K562 (cell line): ENCODE measurements at regions not wholly inside any gene's neighbourhood (a gene's known extent, or its start where the extent isn't known, plus 50 kb on each side); places are given as distances from the start of the nearest gene placed in this dataset.

Experiments
- ATAC-seq: fragments of 200-7000 bp; cut with Tn5 transposase; 3 replicates; pipeline ENCODE4 v1.9.1; 2020; ENCODE audit warnings: moderate library complexity
- BruUV-seq: library from RNA; stranded (reverse); fragments of 400-500 nt; replicated peaks from 2 replicates; lab custom pipeline; 2021; lab: Mats Ljungman, UMichigan
- CTCF ChIA-PET: fragments of 300-600 bp; formaldehyde crosslinking; extraction: SDS; loops from one replicate; lab custom pipeline; 2021; ENCODE audit warnings: low intra/inter-chr PET ratio; lab: Yijun Ruan, JAX
- POLR2A ChIA-PET: fragments of 300-600, 350-650 bp; sonication (Branson Sonifier 250); formaldehyde crosslinking; extraction: SDS; loops from one replicate; lab custom pipeline; 2021; ENCODE audit warnings: antibody characterized with exemption, inconsistent platforms; lab: Yijun Ruan, JAX
- DNase-seq, 4 experiments: peaks; one replicate each; pipeline versions ENCODE4 v3.0.0 to v3.0.0-alpha.2; 2011 to 2018; ENCODE audit warnings: low spot score in 3 of 4, mixed read lengths in 3 of 4; ENCODE audit errors: extremely low read depth in 1 of 4
- FAIRE-seq: peaks from 2 replicates; lab custom pipeline; 2011; peaks lifted over from hg19 to GRCh38; lab: Jason Lieb, UNC
- H2AFZ ChIP-seq: 2 replicates; pipeline ENCODE4 v1.6.0; 2011; ENCODE audit warnings: low read depth, low read length, control low read depth, inconsistent platforms
- H3K27ac ChIP-seq: fragments of 200-600 bp; 3 replicates; pipeline ENCODE4 v1.8.0; 2011; ENCODE audit warnings: low read depth, mild to moderate bottlenecking, control low read depth, inconsistent platforms, low read length, moderate library complexity, mixed read lengths; ENCODE audit errors: extremely low read depth
- H3K27me3 ChIP-seq, 2 experiments: fragments of 300-600 bp in 1 of 2; 2 replicates in 1 of 2; 3 replicates in 1 of 2; pipeline versions ENCODE4 v1.6.0 to v1.8.0; 2011; ENCODE audit warnings: inconsistent platforms in 2 of 2, low read length in 2 of 2, mild to moderate bottlenecking in 1 of 2, mixed read lengths in 1 of 2, moderate library complexity in 1 of 2; ENCODE audit not compliant: control insufficient read depth in 2 of 2, insufficient read depth in 2 of 2
- H3K36me3 ChIP-seq: fragments of 300-600 bp; 3 replicates; pipeline ENCODE4 v1.8.0; 2011; ENCODE audit warnings: mild to moderate bottlenecking, low read length, inconsistent platforms; ENCODE audit not compliant: control insufficient read depth, insufficient read depth
- H3K4me1 ChIP-seq, 2 experiments: fragments of 200-600 bp in 1 of 2; replicated peaks in 1 of 2; 2 replicates in 1 of 2; 3 replicates in 1 of 2; pipeline versions ENCODE4 v1.5.1 to v1.8.0; 2011; ENCODE audit warnings: inconsistent platforms in 2 of 2, low read length in 2 of 2, mild to moderate bottlenecking in 1 of 2, mixed read lengths in 1 of 2, moderate library complexity in 1 of 2; ENCODE audit not compliant: control insufficient read depth in 2 of 2, insufficient read depth in 2 of 2
- H3K4me2 ChIP-seq: 2 replicates; pipeline ENCODE4 v1.6.1; 2011; ENCODE audit warnings: low read length, control low read depth, inconsistent platforms, mixed read lengths; ENCODE audit not compliant: insufficient read depth
- H3K4me3 ChIP-seq: fragments of 200-600 bp; sonication (generic), shearing (Covaris generic); 2 replicates; pipeline ENCODE4 v1.5.1; 2016; ENCODE audit warnings: control low read depth, inconsistent platforms
- H3K79me2 ChIP-seq: fragments of 200-600 bp; 3 replicates; pipeline ENCODE4 v1.8.0; 2011; ENCODE audit warnings: low read length, inconsistent platforms; ENCODE audit not compliant: control insufficient read depth, insufficient read depth
- H3K9ac ChIP-seq, 2 experiments: 2 replicates each; pipeline versions ENCODE4 v1.6.0 to v1.6.1; 2011; ENCODE audit warnings: low read depth in 2 of 2, low read length in 2 of 2, control low read depth in 1 of 2, inconsistent platforms in 1 of 2, mild to moderate bottlenecking in 1 of 2, mixed read lengths in 1 of 2; ENCODE audit not compliant: insufficient read depth in 1 of 2
- H3K9me1 ChIP-seq: one replicate; pipeline ENCODE4 v1.6.0; 2011; ENCODE audit warnings: inconsistent platforms, mild to moderate bottlenecking, low read length, moderate library complexity; ENCODE audit not compliant: control insufficient read depth, insufficient read depth
- H3K9me3 ChIP-seq: replicated peaks from 2 replicates; pipeline ENCODE4 v1.5.1; 2011; ENCODE audit warnings: low read depth, low read length, inconsistent platforms; ENCODE audit not compliant: control insufficient read depth, insufficient read depth
- H4K20me1 ChIP-seq: replicated peaks from 2 replicates; pipeline ENCODE4 v1.6.1; 2011; ENCODE audit warnings: low read length, inconsistent platforms, mixed read lengths; ENCODE audit not compliant: control insufficient read depth, insufficient read depth
- CBFA2T2 ChIP-seq: fragments of 450-650 bp; conservative IDR thresholded peaks from 2 replicates; pipeline ENCODE4 v1.6.1; 2017; ENCODE audit warnings: mild to moderate bottlenecking
- ETV1 ChIP-seq: fragments of 450-650 bp; conservative IDR thresholded peaks from 2 replicates; pipeline ENCODE4 v1.6.1; 2016; ENCODE audit warnings: missing genetic modification characterization, control low read depth, low read depth, missing compliant biosample characterization
- HCFC1 ChIP-seq: IDR thresholded peaks from 2 replicates; pipeline ENCODE4 v1.6.1; 2012; ENCODE audit warnings: low read depth, low read length, improper control_type of control experiment
- JUN ChIP-seq, 2 experiments: sonication (generic) in 1 of 2; formaldehyde crosslinking in 1 of 2; IDR thresholded peaks; 2 replicates each; pipeline versions ENCODE4 v1.6.1 to v1.8.0; 2012 to 2022; ENCODE audit warnings: borderline replicate concordance in 2 of 2, mild to moderate bottlenecking in 2 of 2, improper control_type of control experiment in 1 of 2, low read depth in 1 of 2, low read length in 1 of 2, missing genetic modification reagents in 1 of 2
- NBN ChIP-seq: fragments of 450-650 bp; IDR thresholded peaks from 2 replicates; pipeline ENCODE4 v1.6.1; 2016; ENCODE audit warnings: low read depth, mild to moderate bottlenecking
- NFE2L1 ChIP-seq: fragments of 450-650 bp; IDR thresholded peaks from 2 replicates; pipeline ENCODE4 v1.6.1; 2016; ENCODE audit warnings: missing genetic modification characterization, low read depth, mild to moderate bottlenecking, missing compliant biosample characterization, moderate library complexity, borderline replicate concordance
- PHTF2 ChIP-seq: fragments of 250-450 bp; sonication (Bioruptor Pico); IDR thresholded peaks from 2 replicates; pipeline ENCODE4 v1.5.0; 2021; ENCODE audit warnings: mild to moderate bottlenecking
- POLR3A ChIP-seq: IDR thresholded peaks from 2 replicates; pipeline ENCODE4 v1.6.1; 2011; ENCODE audit warnings: borderline replicate concordance, mild to moderate bottlenecking, moderate library complexity; ENCODE audit not compliant: insufficient read length, insufficient read depth; ENCODE audit errors: extremely low read depth
- TFE3 ChIP-seq: fragments of 450-650 bp; formaldehyde crosslinking; IDR thresholded peaks from 2 replicates; pipeline ENCODE4 v1.4.0; 2020; ENCODE audit warnings: mild to moderate bottlenecking, mixed read lengths
- XRCC4 ChIP-seq: IDR thresholded peaks from one replicate; pipeline ENCODE4 v1.6.1; 2011; ENCODE audit not compliant: insufficient read depth, insufficient read length; ENCODE audit errors: extremely low read depth
- ZNF217 ChIP-seq: sonication (generic); formaldehyde crosslinking; IDR thresholded peaks from 2 replicates; pipeline ENCODE4 v1.8.0; 2022; ENCODE audit warnings: mild to moderate bottlenecking, missing genetic modification reagents
- ZNF282 ChIP-seq: sonication (generic); formaldehyde crosslinking; IDR thresholded peaks from 2 replicates; pipeline ENCODE4 v1.8.1; 2023; ENCODE audit warnings: missing genetic modification reagents
- ZNF586 ChIP-seq: fragments of 450-650 bp; formaldehyde crosslinking; conservative IDR thresholded peaks from 2 replicates; pipeline ENCODE4 v1.4.0; 2020; ENCODE audit warnings: mild to moderate bottlenecking, moderate library complexity
- WGBS: fragments of 100-300 bp; shearing (Covaris generic); methylation state at CpG from one replicate; pipeline ENCODE4 v1.1.6; 2016; ENCODE audit warnings: low coverage, mixed read lengths; ENCODE audit not compliant: insufficient coverage; ENCODE audit errors: missing lambda C conversion rate; 5-methylcytosine and 5-hydroxymethylcytosine counted together
- in situ Hi-C: fragments of 300-500 bp; cut with MboI; formaldehyde crosslinking; loops from 4 replicates; pipeline ENCODE4 v1.15.0; 2018; ENCODE audit warnings: inconsistent platforms, mixed read lengths
- intact Hi-C: fragments of 100-400 bp; cut with micrococcal nuclease; formaldehyde crosslinking; loops from 2 replicates; pipeline ENCODE4 v1.14.2; 2022

DNA sequence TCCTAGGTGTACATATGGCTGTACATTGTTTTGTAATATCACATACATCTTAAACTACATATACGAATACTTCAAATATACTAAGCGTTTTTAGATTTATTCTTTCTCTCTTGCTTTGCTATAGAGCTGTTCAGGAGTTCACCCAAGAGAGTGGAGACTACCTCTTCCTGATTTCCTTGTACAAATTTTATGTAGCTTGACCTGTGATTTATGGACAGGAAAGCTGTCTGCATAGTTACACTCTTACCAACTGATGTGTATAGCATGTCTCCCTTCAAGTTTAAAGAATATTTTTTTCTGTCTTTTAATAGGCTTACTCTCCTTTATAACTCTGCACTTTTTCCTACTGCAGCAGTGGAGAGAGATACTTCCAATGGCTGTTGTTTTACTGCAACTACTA is 428.7 kb downstream of the NDFIP2 start (continued):
- no peak for TF ChIP-seq XRCC4
- no peak for TF ChIP-seq ETV1

- no peak overlapping the region for H3K27ac ChIP-seq
- H3K4me2 ChIP-seq, result no peak overlapping the region
- H3K36me3 ChIP-seq, result no peaks in the 10 kb centered on the region
- no peak for ATAC-seq
- intact Hi-C loops, result no loop called here
- DNase-seq, result no peak
- no peaks in the 10 kb centered on the region for H3K79me2 ChIP-seq
- H3K4me3 ChIP-seq, result no peak overlapping the region
- no TSS peak for BruUV-seq
- 0% methylated on average over 3 of the region's 3 CpGs for WGBS
- POLR2A ChIA-PET, result no interaction called here
- H3K9me3 ChIP-seq, result no peaks in the 10 kb centered on the region
- TF ChIP-seq NBN (no peak), TFE3 (CRISPR knock-in tag) (no peak), JUN (IDR thresholded peaks at IDR 0.05; ENCODE audit: borderline replicate concordance, low read depth, low read length) (no peak), JUN (CRISPR knock-in tag; IDR thresholded peaks at IDR 0.05; ENCODE audit: borderline replicate concordance) (no peak), ZNF586 (CRISPR knock-in tag) (no peak), CBFA2T2 (no peak), HCFC1 (no peak), POLR3A (no peak), NFE2L1 (tag) (no peak), PHTF2 (CRISPR knock-in tag) (no peak), ZNF282 (CRISPR knock-in tag) (no peak), ZNF217 (CRISPR knock-in tag) (no peak)
- in situ Hi-C loops, result no loop called here
- H3K4me1 ChIP-seq, result no peaks in the 10 kb centered on the region
- no peak overlapping the region for H3K9ac ChIP-seq
- FAIRE-seq, result no peak
- H2AFZ ChIP-seq, result no peak overlapping the region
- CTCF ChIA-PET, result no interaction called here
- no peaks in the 10 kb centered on the region for H3K9me1 ChIP-seq
- no peaks in the 10 kb centered on the region for H3K27me3 ChIP-seq
- no peaks in the 10 kb centered on the region for H4K20me1 ChIP-seq
Observed at GRCh38 chr13:79908381-79908780, 427.4 kb downstream of the NDFIP2 start.
